M059J (cell line): ENCODE measurements at regions not wholly inside any gene's neighbourhood (a gene's known extent, or its start where the extent isn't known, plus 50 kb on each side); places are given as distances from the start of the nearest gene placed in this dataset.
"Not testable (repeated sequence)": the region's sequence is repeated elsewhere in the genome, so short reads cannot be mapped to it uniquely, and the experiment has no call there.

Experiments
- DNase-seq: peaks from one replicate; pipeline ENCODE4 v3.0.0-alpha.2; 2012; ENCODE audit warnings: low read depth

GRCh38 chr3:170814822-170815221 is 55.2 kb downstream of the RPL22L1 start:
- DNase-seq: no peak

- no peak for DNase-seq
Observed at GRCh38 chr3:170813266-170813665, 56.7 kb downstream of the RPL22L1 start.

- peak; percentile 89 for DNase-seq
Observed at GRCh38 chr3:170811928-170812591, 57.9 kb downstream of the RPL22L1 start.

DNA sequence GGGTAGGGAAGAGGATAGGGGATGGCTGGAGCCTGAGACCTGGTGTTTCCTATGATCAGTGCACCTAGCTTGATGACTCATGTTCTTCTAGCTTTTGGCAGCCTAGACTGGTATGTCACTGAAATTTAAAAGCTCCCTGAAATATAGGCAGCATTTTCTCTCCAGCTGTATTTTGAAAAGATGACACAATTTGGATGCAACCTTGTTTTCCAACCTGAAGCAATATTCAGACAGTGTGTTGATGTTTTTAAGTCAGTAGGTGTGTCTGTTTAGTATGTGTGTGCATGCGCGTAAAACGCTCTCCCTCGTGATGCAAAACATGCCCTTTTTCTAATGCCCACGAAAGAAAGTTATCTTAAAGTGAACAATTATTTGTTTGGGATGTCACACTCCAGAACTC is 58.5 kb downstream of the RPL22L1 start:
- DNase-seq: peak; percentile 85

GRCh38 chr3:170809975-170810357 is 60.0 kb downstream of the RPL22L1 start:
- DNase-seq: peak; percentile 76

GRCh38 chr3:170809007-170809974 is 60.7 kb downstream of the RPL22L1 start:
- DNase-seq: peak; percentile 95

- peak; percentile 22 for DNase-seq
Observed at GRCh38 chr3:170808041-170808440, 62.0 kb downstream of the RPL22L1 start.

DNA sequence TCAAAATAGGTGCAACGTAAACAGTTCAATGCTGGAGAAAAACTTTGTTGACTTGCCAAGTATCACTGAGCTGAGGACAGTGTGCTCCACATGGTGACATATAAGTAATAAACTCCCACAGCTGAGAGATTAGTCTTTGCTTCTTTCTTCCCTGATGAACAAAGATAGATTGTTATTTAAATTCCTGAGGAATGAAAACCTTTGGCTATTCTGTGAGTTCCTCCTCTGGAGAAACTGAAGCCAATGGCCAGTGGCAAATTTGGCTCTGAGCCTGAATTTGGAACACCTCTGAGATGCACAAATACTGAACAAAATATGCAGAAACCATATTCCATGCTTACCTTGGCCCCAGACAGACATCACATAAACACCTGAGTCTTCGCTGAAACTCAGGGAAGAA is 63.3 kb downstream of the RPL22L1 start:
- DNase-seq: peak; percentile 33

- no peak for DNase-seq
Observed at GRCh38 chr3:170806141-170806540, 63.9 kb downstream of the RPL22L1 start.

- not testable (repeated sequence) for DNase-seq
Observed at GRCh38 chr3:170805296-170805695, 64.7 kb downstream of the RPL22L1 start.

DNA sequence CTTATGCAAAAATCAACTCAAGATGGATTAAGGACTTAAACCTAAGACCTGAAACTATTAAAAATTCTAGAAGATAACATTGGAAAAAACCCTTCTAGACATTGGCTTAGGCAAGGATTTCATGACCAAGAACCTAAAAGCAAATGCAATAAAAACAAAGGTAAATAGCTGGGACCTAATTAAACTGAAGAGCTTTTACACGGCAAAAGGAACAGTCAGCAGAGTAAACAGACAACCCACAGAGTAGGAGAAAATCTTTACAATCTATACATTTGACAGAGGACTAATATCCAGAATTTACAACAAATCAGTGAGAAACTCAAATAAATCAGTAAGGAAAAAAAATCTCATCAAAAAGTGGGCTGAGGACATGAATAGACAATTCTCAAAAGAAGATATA is 65.4 kb downstream of the RPL22L1 start:
- not testable (repeated sequence) for DNase-seq

- peak; percentile 49 for DNase-seq
Observed at GRCh38 chr3:170804078-170804477, 65.9 kb downstream of the RPL22L1 start.

DNA sequence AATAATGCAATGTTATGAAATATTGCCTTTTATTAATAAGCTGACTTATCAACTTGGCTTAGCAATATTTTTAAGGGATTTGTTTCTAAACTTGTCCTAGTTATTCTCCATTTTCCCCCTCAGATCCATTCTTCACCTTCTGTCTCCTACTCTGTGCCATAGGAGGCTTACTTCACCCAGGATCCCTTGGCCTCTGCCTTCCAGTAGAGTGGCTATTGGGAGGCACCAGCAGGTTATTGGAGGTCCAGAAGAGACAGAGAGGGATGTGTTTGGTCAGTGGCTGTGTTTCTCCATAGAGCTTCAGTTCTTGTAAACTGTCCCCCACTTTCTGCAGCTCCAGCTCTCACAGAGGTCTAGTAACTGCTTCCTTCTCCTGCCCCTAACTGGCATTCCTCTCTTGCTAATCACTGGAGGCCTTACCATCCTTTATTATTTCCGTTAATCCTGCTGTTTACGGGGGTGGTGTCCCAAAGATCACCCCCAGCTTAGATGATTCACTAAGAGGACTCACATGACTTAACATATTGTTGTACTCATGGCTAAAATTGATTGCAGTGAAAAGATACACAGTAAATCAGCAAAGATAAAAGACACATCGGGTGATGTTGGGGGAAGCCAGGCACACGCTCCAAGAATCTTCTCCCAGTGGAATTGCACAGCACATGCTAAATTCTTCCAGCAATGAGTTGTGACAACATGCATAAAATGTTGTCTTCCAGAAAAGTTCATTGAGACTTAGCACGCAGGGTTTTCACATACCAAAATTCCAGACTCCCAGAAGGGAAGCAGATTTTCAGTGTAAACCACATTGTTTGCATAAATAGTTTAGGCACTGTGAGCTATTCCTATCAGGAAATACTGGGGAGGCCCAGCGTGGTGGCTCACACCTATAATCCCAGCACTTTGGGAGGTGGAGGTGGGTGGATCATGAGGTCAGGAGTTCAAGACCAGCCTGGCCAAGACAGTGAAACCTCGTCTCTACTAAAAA is 67.5 kb downstream of the RPL22L1 start:
- peak; percentile 99 for DNase-seq

- peak; percentile 37 for DNase-seq
Observed at GRCh38 chr3:170801597-170801996, 68.4 kb downstream of the RPL22L1 start.

GRCh38 chr3:170800275-170800674 is 69.7 kb downstream of the RPL22L1 start:
- DNase-seq: not testable (repeated sequence)

DNA sequence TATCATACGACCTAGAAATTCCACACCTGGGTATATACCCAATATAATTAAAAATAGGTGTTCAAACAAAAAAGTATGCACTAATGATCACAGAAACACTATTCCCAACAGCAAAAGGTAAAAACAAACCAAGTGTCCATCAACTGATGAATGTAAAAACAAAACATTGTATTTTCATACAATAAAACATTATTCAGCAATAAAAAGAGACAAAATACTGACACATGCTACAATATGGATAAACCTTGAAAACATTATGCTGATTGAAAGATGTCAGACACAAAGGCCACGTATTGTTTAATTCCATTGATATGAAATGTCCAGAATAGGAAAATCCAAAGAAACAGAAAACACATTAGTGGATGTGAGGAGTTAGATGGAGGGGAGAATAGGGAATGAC is 71.0 kb downstream of the RPL22L1 start:
- DNase-seq: no peak

DNA sequence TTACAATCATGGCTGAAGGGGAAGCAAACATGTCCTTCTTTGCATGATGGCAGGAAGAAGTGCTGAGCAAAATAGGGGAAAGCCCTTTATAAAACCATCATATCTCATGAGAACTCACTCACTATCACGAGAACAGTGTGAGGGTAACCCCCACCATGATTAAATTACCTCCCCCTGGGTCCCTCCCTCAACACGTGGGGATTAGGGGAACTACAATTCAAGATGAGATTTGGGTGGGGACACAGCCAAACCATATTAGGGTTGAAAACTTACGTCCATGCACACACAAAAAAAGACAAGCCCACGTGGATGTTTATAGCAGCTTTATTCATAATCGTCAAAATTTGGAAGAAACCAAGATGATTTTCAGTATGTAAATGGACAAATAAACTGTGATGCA is 72.3 kb downstream of the RPL22L1 start:
- no peak for DNase-seq

GRCh38 chr3:170792471-170792870 is 77.5 kb downstream of the RPL22L1 start:
- peak; percentile 18 for DNase-seq

DNA sequence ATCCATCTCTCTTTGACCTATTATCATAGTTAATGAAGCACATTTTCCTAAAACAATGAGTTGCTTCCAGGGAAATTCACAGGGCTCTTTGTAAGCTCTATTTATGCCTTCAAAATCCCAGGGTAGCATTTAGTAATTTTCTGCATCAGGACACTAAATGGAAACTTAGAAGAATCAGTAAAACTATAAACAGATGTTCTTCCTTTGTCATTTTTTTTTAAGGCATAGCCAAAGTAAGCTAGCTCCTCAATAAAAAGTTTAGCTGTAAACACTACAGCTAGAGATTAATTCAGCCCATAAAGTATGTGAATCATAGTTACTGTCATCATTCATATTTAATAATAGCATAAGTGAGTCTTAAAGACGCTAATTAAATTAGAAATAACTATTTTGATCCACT is 79.3 kb downstream of the RPL22L1 start:
- DNase-seq: no peak

GRCh38 chr3:170787464-170787863 is 82.5 kb downstream of the RPL22L1 start:
- no peak for DNase-seq

- DNase-seq: no peak
Observed at GRCh38 chr3:170785454-170785853, 84.5 kb downstream of the RPL22L1 start.

DNA sequence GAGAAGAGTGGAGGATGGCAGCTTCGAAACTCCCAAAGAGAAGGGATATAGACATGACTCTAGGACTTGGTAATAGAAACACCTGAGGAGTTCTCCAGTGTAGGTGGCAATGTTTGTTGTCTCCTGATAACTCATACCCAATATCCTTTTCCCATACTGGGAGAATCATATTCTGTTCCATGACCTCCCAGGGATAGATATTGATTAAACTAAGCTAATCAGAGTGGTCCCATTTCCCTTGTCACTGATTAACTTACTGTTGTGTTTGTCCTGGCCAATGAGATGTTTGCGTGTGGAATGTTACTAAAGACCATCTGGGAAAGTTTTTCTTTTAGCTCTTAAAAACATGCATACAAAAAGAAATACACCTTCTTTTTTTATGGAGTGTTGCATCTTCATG is 85.6 kb downstream of the RPL22L1 start:
- DNase-seq: no peak
